GM18505 (cell line): ENCODE measurements at regions not wholly inside any gene's neighbourhood (a gene's known extent, or its start where the extent isn't known, plus 50 kb on each side); places are given as distances from the start of the nearest gene placed in this dataset.

Experiments used
- ATAC-seq: cut with Tn5 transposase; IDR thresholded peaks from one replicate; pipeline ENCODE4 v1.9.1; 2021; ENCODE audit not compliant: unreplicated experiment
- POLR2A ChIP-seq: IDR thresholded peaks from 4 replicates; pipeline ENCODE4 v1.6.1; 2011; ENCODE audit warnings: borderline replicate concordance; ENCODE audit not compliant: insufficient read depth, insufficient read length; ENCODE audit errors: extremely low read depth

- no peak for TF ChIP-seq POLR2A
- ATAC-seq: no peak
These were observed 107.0 kb upstream of the PDE1C start for GRCh38 chr7:32177232-32177631.

- no peak for TF ChIP-seq POLR2A
- ATAC-seq: no peak
These were observed 104.9 kb upstream of the PDE1C start for GRCh38 chr7:32175099-32175498.

- TF ChIP-seq POLR2A: no peak
- ATAC-seq: no peak
These were observed 101.0 kb upstream of the PDE1C start for GRCh38 chr7:32171248-32171647.

GRCh38 chr7:32170838-32171237 is 100.6 kb upstream of the PDE1C start:
- TF ChIP-seq POLR2A: no peak
- no peak for ATAC-seq

- TF ChIP-seq POLR2A: no peak
- ATAC-seq: no peak
These were observed 99.0 kb upstream of the PDE1C start for GRCh38 chr7:32169228-32169627.

GRCh38 chr7:32167815-32168214 is 97.6 kb upstream of the PDE1C start:
- no peak for TF ChIP-seq POLR2A
- ATAC-seq: no peak

- TF ChIP-seq POLR2A: no peak
These were observed 97.0 kb upstream of the PDE1C start for GRCh38 chr7:32167256-32167655.

GRCh38 chr7:32164341-32164996 is 94.3 kb upstream of the PDE1C start:
- TF ChIP-seq POLR2A: no peak
- ATAC-seq: no peak

More at GRCh38 chr7:32167256-32167655, 97.0 kb upstream of the PDE1C start:
- no peak for ATAC-seq

- ATAC-seq: no peak
- no peak for TF ChIP-seq POLR2A
These were observed 93.7 kb upstream of the PDE1C start for GRCh38 chr7:32163896-32164295.

GRCh38 chr7:32163141-32163806 is 93.1 kb upstream of the PDE1C start:
- ATAC-seq: no peak
- no peak for TF ChIP-seq POLR2A

GRCh38 chr7:32161708-32162107 is 91.5 kb upstream of the PDE1C start:
- TF ChIP-seq POLR2A: no peak
- no peak for ATAC-seq

- no peak for TF ChIP-seq POLR2A
- no peak for ATAC-seq
These were observed 88.8 kb upstream of the PDE1C start for GRCh38 chr7:32158751-32159745.

GRCh38 chr7:32158076-32158475 is 87.9 kb upstream of the PDE1C start:
- no peak for ATAC-seq
- no peak for TF ChIP-seq POLR2A
